MM.1S (cell line): ENCODE measurements at regions not wholly inside any gene's neighbourhood (a gene's known extent, or its start where the extent isn't known, plus 50 kb on each side); places are given as distances from the start of the nearest gene placed in this dataset.

Source experiments
- DNase-seq: peaks from one replicate; pipeline ENCODE4 v3.0.0-alpha.2; 2015
- H2AFZ ChIP-seq: fragments of 300-600 bp; sonication (generic); 2 replicates; pipeline ENCODE4 v1.6.0; 2016; ENCODE audit warnings: antibody characterized with exemption, low read length
- H3F3A ChIP-seq: fragments of 300-600 bp; sonication (generic); 2 replicates; pipeline ENCODE4 v1.6.1; 2016; ENCODE audit warnings: mild to moderate bottlenecking, antibody characterized with exemption, low read length, moderate library complexity, mixed read lengths; ENCODE audit not compliant: insufficient read depth
- H3K27ac ChIP-seq: fragments of 300-600 bp; sonication (generic); 2 replicates; pipeline ENCODE4 v1.5.1; 2016; ENCODE audit warnings: mild to moderate bottlenecking, low read length
- H3K27me3 ChIP-seq: fragments of 300-600 bp; sonication (generic); replicated peaks from 2 replicates; pipeline ENCODE4 v1.6.0; 2016; ENCODE audit warnings: low read length; ENCODE audit not compliant: insufficient read depth
- H3K36me3 ChIP-seq: fragments of 300-600 bp; sonication (generic); replicated peaks from 2 replicates; pipeline ENCODE4 v1.6.1; 2016; ENCODE audit warnings: mild to moderate bottlenecking, low read length, mixed read lengths; ENCODE audit not compliant: insufficient read depth
- H3K4me1 ChIP-seq: fragments of 300-600 bp; sonication (generic); 2 replicates; pipeline ENCODE4 v1.6.1; 2016; ENCODE audit warnings: low read length, mixed read lengths
- H3K4me2 ChIP-seq: fragments of 300-600 bp; sonication (generic); 2 replicates; pipeline ENCODE4 v1.6.0; 2016; ENCODE audit warnings: low read depth, low read length
- H3K4me3 ChIP-seq: fragments of 300-600 bp; sonication (generic); 2 replicates; pipeline ENCODE4 v1.5.1; 2016; ENCODE audit warnings: low read length, mixed read lengths
- H3K79me2 ChIP-seq: fragments of 300-600 bp; sonication (generic); 2 replicates; pipeline ENCODE4 v1.6.1; 2016; ENCODE audit warnings: mixed run types, low read length, mixed read lengths
- H3K9ac ChIP-seq: fragments of 300-600 bp; sonication (generic); 2 replicates; pipeline ENCODE4 v1.6.1; 2016; ENCODE audit warnings: low read length, mixed read lengths
- H3K9me2 ChIP-seq: fragments of 300-600 bp; sonication (generic); replicated peaks from 2 replicates; pipeline ENCODE4 v1.6.1; 2016; ENCODE audit warnings: mild to moderate bottlenecking, low read length, mixed read lengths; ENCODE audit not compliant: insufficient read depth
- H3K9me3 ChIP-seq: fragments of 300-600 bp; sonication (generic); replicated peaks from 2 replicates; pipeline ENCODE4 v1.6.1; 2016; ENCODE audit warnings: mild to moderate bottlenecking, low read length, mixed read lengths; ENCODE audit not compliant: insufficient read depth
- H4K20me1 ChIP-seq: fragments of 300-600 bp; sonication (generic); 2 replicates; pipeline ENCODE4 v1.6.1; 2016; ENCODE audit warnings: mild to moderate bottlenecking, low read length, moderate library complexity, mixed read lengths; ENCODE audit not compliant: insufficient read depth
- EZH2 ChIP-seq: fragments of 300-600 bp; sonication (generic); optimal IDR thresholded peaks from 2 replicates; pipeline ENCODE3; 2017; ENCODE audit warnings: low read depth, mild to moderate bottlenecking, antibody characterized with exemption, low read length, mixed read lengths
- EZH2phosphoT487 ChIP-seq: fragments of 300-600 bp; sonication (generic); IDR thresholded peaks from 2 replicates; pipeline ENCODE4 v1.6.1; 2018; ENCODE audit warnings: antibody characterized with exemption, low read length
- TF ChIP-seq, protein P1 (sequence below): fragments of 300-600 bp; sonication (generic); IDR thresholded peaks from 2 replicates; pipeline ENCODE4 v1.5.1; 2016; ENCODE audit warnings: antibody characterized with exemption, low read length, mixed read lengths

DNA sequence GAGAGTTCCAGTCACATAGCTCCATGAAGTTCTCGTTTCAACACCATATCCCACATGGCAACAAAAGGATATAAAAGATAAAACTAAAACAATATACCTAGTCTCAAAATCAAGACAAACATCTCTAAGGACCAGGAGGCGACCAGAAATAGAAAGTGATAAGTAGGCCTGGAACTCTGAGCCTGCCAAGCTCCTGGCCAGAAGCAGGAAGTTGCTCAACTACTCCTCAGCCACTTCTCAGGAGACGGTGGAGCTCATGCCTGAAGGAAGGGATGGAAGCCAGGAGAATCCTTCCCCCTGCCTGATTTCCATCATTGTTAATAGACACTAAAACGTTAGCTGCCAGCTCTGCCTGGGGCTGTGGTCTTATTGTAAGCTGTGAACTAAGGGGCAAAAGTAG is 94.7 kb downstream of the DISP1 start:
- TF ChIP-seq EZH2 = no peak
- TF ChIP-seq, protein P1, sequence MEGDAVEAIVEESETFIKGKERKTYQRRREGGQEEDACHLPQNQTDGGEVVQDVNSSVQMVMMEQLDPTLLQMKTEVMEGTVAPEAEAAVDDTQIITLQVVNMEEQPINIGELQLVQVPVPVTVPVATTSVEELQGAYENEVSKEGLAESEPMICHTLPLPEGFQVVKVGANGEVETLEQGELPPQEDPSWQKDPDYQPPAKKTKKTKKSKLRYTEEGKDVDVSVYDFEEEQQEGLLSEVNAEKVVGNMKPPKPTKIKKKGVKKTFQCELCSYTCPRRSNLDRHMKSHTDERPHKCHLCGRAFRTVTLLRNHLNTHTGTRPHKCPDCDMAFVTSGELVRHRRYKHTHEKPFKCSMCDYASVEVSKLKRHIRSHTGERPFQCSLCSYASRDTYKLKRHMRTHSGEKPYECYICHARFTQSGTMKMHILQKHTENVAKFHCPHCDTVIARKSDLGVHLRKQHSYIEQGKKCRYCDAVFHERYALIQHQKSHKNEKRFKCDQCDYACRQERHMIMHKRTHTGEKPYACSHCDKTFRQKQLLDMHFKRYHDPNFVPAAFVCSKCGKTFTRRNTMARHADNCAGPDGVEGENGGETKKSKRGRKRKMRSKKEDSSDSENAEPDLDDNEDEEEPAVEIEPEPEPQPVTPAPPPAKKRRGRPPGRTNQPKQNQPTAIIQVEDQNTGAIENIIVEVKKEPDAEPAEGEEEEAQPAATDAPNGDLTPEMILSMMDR = no peak
- TF ChIP-seq EZH2phosphoT487 = no peak
- H3K4me3 ChIP-seq = no peak overlapping the region
- no peak for DNase-seq
- H3F3A ChIP-seq = no peaks in the 10 kb centered on the region
- no peaks in the 10 kb centered on the region for H3K27me3 ChIP-seq
- no peaks in the 10 kb centered on the region for H4K20me1 ChIP-seq
- no peak overlapping the region for H3K9ac ChIP-seq
- H2AFZ ChIP-seq = no peak overlapping the region
- no peaks in the 10 kb centered on the region for H3K4me1 ChIP-seq
- no peaks in the 10 kb centered on the region for H3K9me3 ChIP-seq
- H3K79me2 ChIP-seq = no peaks in the 10 kb centered on the region
- H3K27ac ChIP-seq = no peak overlapping the region
- no peak overlapping the region for H3K4me2 ChIP-seq
- no peaks in the 10 kb centered on the region for H3K36me3 ChIP-seq
- H3K9me2 ChIP-seq = no peaks in the 10 kb centered on the region

DNA sequence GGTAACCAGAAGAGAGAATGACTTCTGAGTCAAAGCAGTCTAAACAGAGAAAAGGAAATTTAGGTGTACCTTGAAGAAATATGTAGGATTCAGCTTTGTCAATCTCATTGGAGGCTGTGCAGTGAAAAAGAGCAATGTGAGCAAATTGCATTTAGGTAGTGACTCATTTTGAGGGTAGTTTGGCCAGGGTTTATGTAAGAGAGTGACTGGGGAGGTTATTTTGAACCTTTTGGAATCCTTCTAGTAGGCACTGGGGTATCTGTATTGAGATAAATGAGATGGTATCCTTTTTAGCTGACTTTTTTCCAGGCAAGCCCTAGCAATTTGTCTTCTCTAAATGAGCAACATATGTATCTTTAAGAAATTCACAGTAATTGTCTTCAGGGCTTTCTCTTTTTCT is 95.9 kb downstream of the DISP1 start:
- Histone ChIP-seq H3K36me3 (no peaks in the 10 kb centered on the region), H3K4me1 (no peaks in the 10 kb centered on the region), H3K27ac (no peak overlapping the region), H4K20me1 (no peaks in the 10 kb centered on the region), H3K9me2 (no peaks in the 10 kb centered on the region), H2AFZ (no peak overlapping the region), H3K4me3 (no peak overlapping the region), H3K4me2 (no peak overlapping the region), H3K9ac (no peak overlapping the region), H3K79me2 (no peaks in the 10 kb centered on the region), H3K9me3 (no peaks in the 10 kb centered on the region), H3K27me3 (no peaks in the 10 kb centered on the region), H3F3A (no peaks in the 10 kb centered on the region)
- no peak for DNase-seq
- TF ChIP-seq EZH2phosphoT487 = no peak
- TF ChIP-seq, protein P1 = no peak
- TF ChIP-seq EZH2 = no peak

DNA sequence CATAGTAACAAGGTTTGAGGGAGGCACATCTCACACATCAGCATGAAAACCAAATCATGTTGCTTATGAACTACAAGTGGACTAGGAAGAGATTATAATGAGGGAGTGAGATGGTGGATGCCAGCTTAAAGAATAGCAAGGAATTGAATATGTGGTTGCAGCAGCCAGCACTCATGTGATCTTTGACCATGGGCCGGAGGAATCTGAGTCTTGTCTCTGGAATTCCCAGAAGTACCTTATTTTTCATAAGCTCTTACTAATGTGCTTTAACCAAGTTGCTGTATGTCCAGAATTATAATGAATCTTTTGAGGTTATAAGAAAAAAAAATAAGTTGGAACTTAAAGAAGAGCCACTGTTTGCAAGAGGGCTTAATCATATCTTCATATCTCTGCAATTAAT is 97.0 kb downstream of the DISP1 start:
- Histone ChIP-seq H3K27ac (no peak overlapping the region), H3K36me3 (no peaks in the 10 kb centered on the region), H4K20me1 (no peaks in the 10 kb centered on the region), H3K4me1 (no peaks in the 10 kb centered on the region), H3F3A (no peaks in the 10 kb centered on the region), H3K9me3 (no peaks in the 10 kb centered on the region), H3K4me3 (no peak overlapping the region), H3K4me2 (no peak overlapping the region), H3K27me3 (no peaks in the 10 kb centered on the region), H3K9me2 (no peaks in the 10 kb centered on the region), H2AFZ (no peak overlapping the region), H3K9ac (no peak overlapping the region), H3K79me2 (no peaks in the 10 kb centered on the region)
- DNase-seq = no peak
- TF ChIP-seq EZH2 (no peak), EZH2phosphoT487 (no peak)
- TF ChIP-seq, protein P1 = no peak
